Upper lobe of left lung (tissue), 4 donors: ENCODE measurements at regions not wholly inside any gene's neighbourhood (a gene's known extent, or its start where the extent isn't known, plus 50 kb on each side); places are given as distances from the start of the nearest gene placed in this dataset.

Source experiments
- POLR2A ChIP-seq, 4 donors: fragments of 450-650 bp; IDR thresholded peaks; one replicate each; pipeline ENCODE4 v1.5.1; 2016 to 2017; ENCODE audit warnings: antibody characterized with exemption in 4 of 4, mild to moderate bottlenecking in 2 of 4
- TF ChIP-seq, protein P1 (sequence below), 6 experiments: fragments of 450-650 bp in 4 of 6; fragments of 200-600 bp in 2 of 6; sonication (generic) in 2 of 6; IDR thresholded peaks; one replicate each; pipeline ENCODE4 v1.5.1; 2016 to 2019; ENCODE audit warnings: antibody characterized with exemption in 6 of 6

DNA sequence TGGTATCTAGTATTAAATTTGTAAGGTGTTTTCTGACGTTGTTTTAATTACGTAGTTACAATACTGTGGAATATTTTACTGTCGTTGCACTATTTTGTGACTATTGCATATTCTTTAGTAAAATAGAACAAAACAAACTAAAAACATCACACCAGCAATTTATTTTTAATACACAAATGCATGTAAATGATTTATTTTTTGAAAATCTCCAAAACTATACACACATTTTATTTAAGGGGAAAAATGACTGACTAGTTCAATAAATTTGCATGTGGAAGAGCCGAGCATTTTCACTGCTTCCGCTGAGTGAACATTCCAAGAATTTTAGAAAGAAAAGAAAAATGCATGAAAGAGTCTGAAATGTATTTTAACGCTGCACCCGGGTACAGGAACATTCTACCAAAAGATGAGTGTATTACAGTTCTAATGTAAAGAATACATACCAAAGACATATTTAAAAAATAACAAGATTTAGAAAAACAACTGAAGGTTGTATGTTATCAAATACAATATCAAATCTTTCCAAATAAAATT lies 257.7 kb downstream of the MEIS1 start:
- TF ChIP-seq POLR2A (IDR thresholded peaks at IDR 0.05): no peak
- TF ChIP-seq, protein P1, sequence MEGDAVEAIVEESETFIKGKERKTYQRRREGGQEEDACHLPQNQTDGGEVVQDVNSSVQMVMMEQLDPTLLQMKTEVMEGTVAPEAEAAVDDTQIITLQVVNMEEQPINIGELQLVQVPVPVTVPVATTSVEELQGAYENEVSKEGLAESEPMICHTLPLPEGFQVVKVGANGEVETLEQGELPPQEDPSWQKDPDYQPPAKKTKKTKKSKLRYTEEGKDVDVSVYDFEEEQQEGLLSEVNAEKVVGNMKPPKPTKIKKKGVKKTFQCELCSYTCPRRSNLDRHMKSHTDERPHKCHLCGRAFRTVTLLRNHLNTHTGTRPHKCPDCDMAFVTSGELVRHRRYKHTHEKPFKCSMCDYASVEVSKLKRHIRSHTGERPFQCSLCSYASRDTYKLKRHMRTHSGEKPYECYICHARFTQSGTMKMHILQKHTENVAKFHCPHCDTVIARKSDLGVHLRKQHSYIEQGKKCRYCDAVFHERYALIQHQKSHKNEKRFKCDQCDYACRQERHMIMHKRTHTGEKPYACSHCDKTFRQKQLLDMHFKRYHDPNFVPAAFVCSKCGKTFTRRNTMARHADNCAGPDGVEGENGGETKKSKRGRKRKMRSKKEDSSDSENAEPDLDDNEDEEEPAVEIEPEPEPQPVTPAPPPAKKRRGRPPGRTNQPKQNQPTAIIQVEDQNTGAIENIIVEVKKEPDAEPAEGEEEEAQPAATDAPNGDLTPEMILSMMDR (IDR thresholded peaks at IDR 0.05): no peak
